Left lung (tissue), 4 donors: ENCODE measurements at regions not wholly inside any gene's neighbourhood (a gene's known extent, or its start where the extent isn't known, plus 50 kb on each side); places are given as distances from the start of the nearest gene placed in this dataset.
"Not testable (repeated sequence)": the region's sequence is repeated elsewhere in the genome, so short reads cannot be mapped to it uniquely, and the experiment has no call there.

Experiments
- ATAC-seq: fragments of 200-7000 bp; cut with Tn5 transposase; one replicate; pipeline ENCODE4 v1.9.1; 2020; ENCODE audit warnings: moderate library complexity
- DNase-seq, 4 donors: peaks; one replicate each; pipeline ENCODE4 v3.0.0-alpha.2; 2013 to 2020
- H3K27ac ChIP-seq, 2 donors: fragments of 200-600 bp; sonication (generic) in 1 of 2; one replicate each; pipeline versions ENCODE4 v1.5.0 to v1.8.0; 2020 to 2021
- H3K27me3 ChIP-seq, 2 donors: fragments of 200-600 bp; sonication (generic) in 1 of 2; one replicate each; pipeline versions ENCODE4 v1.5.0 to v1.8.0; 2020 to 2021
- H3K36me3 ChIP-seq, 2 donors: fragments of 200-600 bp; sonication (generic) in 1 of 2; one replicate each; pipeline versions ENCODE4 v1.5.0 to v1.8.0; 2020 to 2021
- H3K4me1 ChIP-seq, 2 donors: fragments of 200-600 bp; one replicate each; pipeline ENCODE4 v1.8.0; 2021
- H3K4me3 ChIP-seq, 2 donors: fragments of 200-600 bp; sonication (generic) in 1 of 2; one replicate each; pipeline versions ENCODE4 v1.5.0 to v1.8.0; 2020 to 2021; ENCODE audit warnings: mild to moderate bottlenecking in 1 of 2
- H3K9me3 ChIP-seq, 2 donors: fragments of 200-600 bp; sonication (generic) in 1 of 2; one replicate each; pipeline versions ENCODE4 v1.5.0 to v1.8.0; 2020 to 2021
- intact Hi-C, 2 donors: fragments of 100-400 bp; cut with DNase I; formaldehyde crosslinking; loops; one replicate each; pipeline versions ENCODE4 v1.11.2 to v1.14.2; 2022
- microRNA-seq, 2 donors: library from miRNA; unstranded; fragments of <30 nt; microRNA quantifications; one replicate each; pipeline ENCODE4, GENCODE V29; 2019
- donor health status: DM: no; HTN: yes; CAD: no.
- donor health status: DM: no; HTN: no; CAD: no.

- ATAC-seq, H3K27ac ChIP-seq, DNase-seq, H3K36me3 ChIP-seq, H3K9me3 ChIP-seq, intact Hi-C loops, H3K4me3 ChIP-seq, H3K27me3 ChIP-seq, H3K4me1 ChIP-seq: not testable (repeated sequence)
Observed at GRCh38 chr7:56923892-56924291, 208.3 kb downstream of the ZNF479 start.

DNA sequence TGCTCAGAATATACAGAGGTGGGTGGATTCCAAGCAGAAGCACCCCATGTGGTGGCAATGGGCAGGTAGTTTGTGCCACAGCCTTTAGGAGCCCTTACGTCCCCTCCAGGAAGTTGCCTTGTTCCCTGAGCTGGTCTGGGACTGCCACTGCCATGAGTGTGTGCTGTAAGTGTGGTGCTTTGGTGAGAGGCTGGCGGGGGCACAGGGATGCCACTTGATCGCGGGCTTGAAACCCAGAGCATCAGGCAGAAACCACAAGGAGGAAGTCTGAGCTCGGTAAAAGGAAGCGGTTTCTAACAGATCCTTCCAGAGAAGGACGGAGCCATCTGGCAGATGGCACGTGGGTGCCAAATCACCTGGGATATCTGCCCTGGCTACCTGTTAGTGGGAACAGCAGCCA lies 221.3 kb downstream of the ZNF479 start:
- not testable (repeated sequence) for DNase-seq

DNA sequence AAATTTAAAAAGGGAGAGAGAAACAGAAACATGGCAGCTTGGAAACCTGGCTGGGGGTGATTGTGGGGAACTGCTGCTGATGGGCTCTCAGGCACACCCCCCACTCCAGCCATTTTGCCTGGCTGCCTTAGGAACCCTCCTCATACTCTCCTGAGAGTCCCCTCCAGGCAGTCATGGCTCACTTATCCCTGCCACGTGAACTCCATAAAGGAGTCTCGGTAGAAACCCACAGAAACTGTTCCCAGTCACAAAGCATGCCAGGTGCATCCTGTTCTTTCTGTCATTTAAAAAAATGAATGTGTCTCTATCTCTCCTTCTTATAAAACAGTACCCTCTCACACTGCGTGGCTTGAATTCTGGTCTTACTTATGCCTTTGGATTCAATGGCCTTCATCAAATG lies 242.8 kb downstream of the ZNF479 start:
- DNase-seq, intact Hi-C loops, H3K27ac ChIP-seq, H3K9me3 ChIP-seq, H3K4me3 ChIP-seq, H3K36me3 ChIP-seq, H3K4me1 ChIP-seq, H3K27me3 ChIP-seq, ATAC-seq: not testable (repeated sequence)

More for the DNA sequence above, 221.3 kb downstream of the ZNF479 start:
- intact Hi-C loops, H3K4me3 ChIP-seq, ATAC-seq, H3K27ac ChIP-seq, H3K9me3 ChIP-seq, H3K4me1 ChIP-seq, H3K36me3 ChIP-seq, H3K27me3 ChIP-seq: not testable (repeated sequence)

- H3K36me3 ChIP-seq, H3K4me1 ChIP-seq, intact Hi-C loops, DNase-seq, H3K4me3 ChIP-seq, H3K27me3 ChIP-seq, H3K27ac ChIP-seq, ATAC-seq: not testable (repeated sequence)
- peaks cover 0 to 21% of the 10 kb centered on the region in 2 donors for H3K9me3 ChIP-seq
Observed at GRCh38 chr7:56885132-56885531, 247.1 kb downstream of the ZNF479 start.

GRCh38 chr7:56882318-56882717 lies 249.9 kb downstream of the ZNF479 start:
- DNase-seq: peak in 1 of 4 donors; percentile 79
- not testable (repeated sequence) for ATAC-seq

More at GRCh38 chr7:56882318-56882717, 249.9 kb downstream of the ZNF479 start:
- H3K27ac ChIP-seq, intact Hi-C loops, H3K4me3 ChIP-seq, H3K27me3 ChIP-seq, H3K4me1 ChIP-seq, H3K36me3 ChIP-seq: not testable (repeated sequence)
- peaks cover 0 to 20% of the 10 kb centered on the region in 2 donors for H3K9me3 ChIP-seq

Small RNA genes in the stretch of these regions (microRNA-seq; reads per million reads assigned to microRNA genes)
- gene MIR4283-1: 0 reads per million in 2 donors
